ENCODE measurements at regions not wholly inside any gene's neighbourhood (a gene's known extent, or its start where the extent isn't known, plus 50 kb on each side); places are given as distances from the start of the nearest gene placed in this dataset.

DNA sequence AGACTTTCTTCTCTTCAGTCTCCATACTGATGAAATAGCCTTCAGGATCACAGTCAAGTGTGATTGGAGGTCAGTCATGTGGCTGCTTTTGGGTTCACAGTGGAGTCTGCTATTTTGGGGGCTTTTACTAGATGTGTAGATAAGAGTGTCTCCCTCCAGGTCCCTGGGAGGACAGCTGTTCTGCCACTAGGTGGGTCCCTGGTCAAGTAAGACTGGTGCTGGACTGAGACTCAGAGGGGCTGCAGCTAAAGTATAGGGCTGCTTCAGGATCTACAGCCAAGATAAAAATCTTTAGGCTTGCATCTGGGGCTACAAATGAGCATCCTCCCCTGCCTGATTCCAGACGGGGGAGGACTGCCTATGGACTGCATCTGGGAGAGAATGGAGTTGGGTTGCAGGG is 200.7 kb upstream of the ANKRD50 start:
- TF ChIP-seq, protein P1, sequence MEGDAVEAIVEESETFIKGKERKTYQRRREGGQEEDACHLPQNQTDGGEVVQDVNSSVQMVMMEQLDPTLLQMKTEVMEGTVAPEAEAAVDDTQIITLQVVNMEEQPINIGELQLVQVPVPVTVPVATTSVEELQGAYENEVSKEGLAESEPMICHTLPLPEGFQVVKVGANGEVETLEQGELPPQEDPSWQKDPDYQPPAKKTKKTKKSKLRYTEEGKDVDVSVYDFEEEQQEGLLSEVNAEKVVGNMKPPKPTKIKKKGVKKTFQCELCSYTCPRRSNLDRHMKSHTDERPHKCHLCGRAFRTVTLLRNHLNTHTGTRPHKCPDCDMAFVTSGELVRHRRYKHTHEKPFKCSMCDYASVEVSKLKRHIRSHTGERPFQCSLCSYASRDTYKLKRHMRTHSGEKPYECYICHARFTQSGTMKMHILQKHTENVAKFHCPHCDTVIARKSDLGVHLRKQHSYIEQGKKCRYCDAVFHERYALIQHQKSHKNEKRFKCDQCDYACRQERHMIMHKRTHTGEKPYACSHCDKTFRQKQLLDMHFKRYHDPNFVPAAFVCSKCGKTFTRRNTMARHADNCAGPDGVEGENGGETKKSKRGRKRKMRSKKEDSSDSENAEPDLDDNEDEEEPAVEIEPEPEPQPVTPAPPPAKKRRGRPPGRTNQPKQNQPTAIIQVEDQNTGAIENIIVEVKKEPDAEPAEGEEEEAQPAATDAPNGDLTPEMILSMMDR (conservative IDR thresholded peaks at IDR 0.05) = no peak
- no peaks in the 10 kb centered on the region for H3K4me1 Mint-ChIP-seq
- H3K36me3 Mint-ChIP-seq (ENCODE audit: low read depth) = peaks cover 8% of the 10 kb centered on the region
- DNase-seq (ENCODE audit: low read depth, low spot score) = no peak
- no peak overlapping the region for H3K4me3 Mint-ChIP-seq
- H3K27me3 Mint-ChIP-seq (ENCODE audit: low read depth) = no peaks in the 10 kb centered on the region
- H3K9me3 Mint-ChIP-seq = peaks cover 5% of the 10 kb centered on the region
- H3K27ac Mint-ChIP-seq (ENCODE audit: unreplicated experiment) = no peak overlapping the region

DNA sequence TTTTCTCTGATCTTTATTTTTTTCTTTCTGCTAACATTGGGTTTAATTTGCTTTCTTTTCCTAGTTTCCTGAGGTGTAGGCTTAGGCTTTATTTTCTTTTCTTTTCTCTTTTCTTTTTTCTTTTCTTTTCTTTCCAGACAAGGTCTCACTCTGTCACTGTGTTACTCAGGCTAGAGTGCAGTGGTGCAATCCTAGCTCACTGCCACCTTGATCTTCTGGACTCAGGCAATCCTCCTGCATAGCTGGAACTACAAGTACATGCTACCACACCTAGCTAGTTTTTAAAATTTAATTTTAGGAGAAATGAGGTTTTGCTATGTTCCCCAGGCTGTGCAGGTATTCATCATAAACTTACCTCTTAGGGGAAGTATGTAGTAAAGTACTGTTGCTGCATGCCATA is 197.8 kb upstream of the ANKRD50 start:
- Mint-ChIP-seq H3K36me3 (ENCODE audit: low read depth) (peaks cover 8% of the 10 kb centered on the region), H3K27me3 (ENCODE audit: low read depth) (no peaks in the 10 kb centered on the region), H3K27ac (ENCODE audit: unreplicated experiment) (no peak overlapping the region), H3K9me3 (peaks cover 5% of the 10 kb centered on the region), H3K4me1 (no peaks in the 10 kb centered on the region), H3K4me3 (no peak overlapping the region)
- no peak for DNase-seq (ENCODE audit: low read depth, low spot score)
- TF ChIP-seq, protein P1 (conservative IDR thresholded peaks at IDR 0.05) = no peak

DNA sequence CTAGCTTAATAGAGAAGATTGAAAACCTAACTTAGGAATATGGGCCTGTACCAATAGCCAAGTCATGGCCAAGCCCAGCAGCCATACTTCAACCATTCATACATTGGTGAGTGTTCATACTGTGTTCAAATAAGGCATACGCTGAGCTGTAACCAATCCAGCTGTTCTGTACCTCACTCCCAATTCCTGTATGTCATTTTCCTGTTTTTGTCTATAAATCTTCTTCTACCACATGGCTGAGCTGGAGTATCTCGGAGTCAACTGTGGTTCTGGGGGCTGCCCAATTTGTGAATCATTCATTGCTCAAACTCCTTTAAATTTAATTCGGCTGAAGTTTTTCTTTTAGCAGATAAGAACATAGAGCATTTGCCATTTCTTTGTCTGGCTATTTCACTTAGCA is 195.3 kb upstream of the ANKRD50 start:
- Mint-ChIP-seq H3K4me1 (peaks cover 10% of the 10 kb centered on the region), H3K4me3 (no peak overlapping the region), H3K36me3 (ENCODE audit: low read depth) (peaks cover 4% of the 10 kb centered on the region), H3K9me3 (peaks cover 4% of the 10 kb centered on the region), H3K27ac (ENCODE audit: unreplicated experiment) (no peak overlapping the region), H3K27me3 (ENCODE audit: low read depth) (no peaks in the 10 kb centered on the region)
- no peak for DNase-seq (ENCODE audit: low read depth, low spot score)
- TF ChIP-seq, protein P1 (conservative IDR thresholded peaks at IDR 0.05) = no peak

DNA sequence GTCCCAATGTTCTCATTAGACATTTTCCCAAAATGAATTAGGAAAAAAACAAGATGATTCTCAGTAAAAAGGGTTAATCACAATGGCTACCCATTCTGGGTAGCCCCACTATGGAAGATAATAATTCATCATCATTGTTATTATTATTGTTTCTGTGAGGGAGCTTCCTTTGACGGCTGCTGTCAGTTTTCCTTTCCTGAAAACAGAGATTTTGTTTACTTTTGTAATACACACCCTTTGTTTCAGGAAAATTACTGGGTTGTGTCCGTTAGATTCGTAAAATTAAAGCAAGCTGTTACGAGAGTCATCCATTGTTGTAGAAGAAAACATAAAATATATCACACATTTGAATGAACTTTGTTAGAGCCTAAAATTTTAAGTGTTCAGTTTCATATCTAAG is 192.9 kb upstream of the ANKRD50 start:
- TF ChIP-seq, protein P1 (conservative IDR thresholded peaks at IDR 0.05) = no peak
- Mint-ChIP-seq H3K4me3 (no peak overlapping the region), H3K36me3 (ENCODE audit: low read depth) (no peaks in the 10 kb centered on the region), H3K4me1 (peaks cover 27% of the 10 kb centered on the region), H3K9me3 (no peaks in the 10 kb centered on the region), H3K27me3 (ENCODE audit: low read depth) (no peaks in the 10 kb centered on the region), H3K27ac (ENCODE audit: unreplicated experiment) (no peak overlapping the region)
- no peak for DNase-seq (ENCODE audit: low read depth, low spot score)

DNA sequence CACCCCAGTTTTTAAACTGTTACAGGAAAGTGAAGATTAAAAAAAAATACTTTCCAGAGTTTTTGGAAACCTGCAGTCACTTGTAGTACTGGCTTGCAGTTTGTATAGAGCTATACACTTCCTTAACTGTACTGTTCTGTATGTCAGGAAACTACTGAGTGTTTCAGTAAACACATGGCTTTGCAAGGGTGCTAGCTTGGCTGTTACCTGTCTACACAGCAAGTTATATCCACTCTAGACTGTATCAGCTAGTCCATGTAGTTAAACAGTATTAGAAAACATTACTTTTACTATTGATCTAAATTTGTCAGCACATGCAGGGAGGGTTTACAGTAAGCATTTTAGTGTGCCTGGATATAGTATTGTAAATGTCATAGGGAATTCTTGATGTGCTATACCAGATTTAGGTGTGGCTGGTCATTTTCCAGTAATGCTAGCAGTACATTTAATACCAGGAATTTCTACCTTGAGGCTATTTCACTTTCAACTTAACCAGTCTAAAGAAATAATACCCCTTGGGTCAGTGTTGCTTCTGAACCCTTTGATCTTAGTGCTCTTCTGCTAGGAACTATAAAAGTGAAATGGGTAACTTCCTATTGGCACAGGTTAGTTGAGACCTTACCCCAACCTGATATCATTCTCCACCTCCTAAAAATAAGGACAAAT is 192.3 kb upstream of the ANKRD50 start:
- TF ChIP-seq, protein P1 (conservative IDR thresholded peaks at IDR 0.05) = no peak
- no peaks in the 10 kb centered on the region for H3K9me3 Mint-ChIP-seq
- H3K4me3 Mint-ChIP-seq = no peak overlapping the region
- no peaks in the 10 kb centered on the region for H3K27me3 Mint-ChIP-seq (ENCODE audit: low read depth)
- no peak for DNase-seq (ENCODE audit: low read depth, low spot score)
- H3K36me3 Mint-ChIP-seq (ENCODE audit: low read depth) = no peaks in the 10 kb centered on the region
- no peak overlapping the region for H3K27ac Mint-ChIP-seq (ENCODE audit: unreplicated experiment)
- H3K4me1 Mint-ChIP-seq = peaks cover 27% of the 10 kb centered on the region

Data from neural crest cell (in vitro differentiated cells).